HUES6 (cell line): ENCODE measurements at regions not wholly inside any gene's neighbourhood (a gene's known extent, or its start where the extent isn't known, plus 50 kb on each side); places are given as distances from the start of the nearest gene placed in this dataset.

ENCODE experiments used
- H3K27ac ChIP-seq: 2 replicates; pipeline ENCODE4 v1.7.0; 2013; ENCODE audit warnings: low read depth, mild to moderate bottlenecking, low read length, inconsistent platforms
- H3K27me3 ChIP-seq: 2 replicates; pipeline ENCODE4 v1.6.1; 2013; ENCODE audit warnings: low read length; ENCODE audit not compliant: control insufficient read depth, insufficient read depth
- H3K36me3 ChIP-seq: 2 replicates; pipeline ENCODE4 v1.6.1; 2013; ENCODE audit warnings: low read length; ENCODE audit not compliant: control insufficient read depth, insufficient read depth
- H3K4me1 ChIP-seq: 2 replicates; pipeline ENCODE4 v1.6.1; 2013; ENCODE audit warnings: low read length; ENCODE audit not compliant: control insufficient read depth, insufficient read depth
- H3K4me3 ChIP-seq: 2 replicates; pipeline ENCODE4 v1.5.1; 2013; ENCODE audit warnings: low read depth, low read length
- H3K9ac ChIP-seq: one replicate; pipeline ENCODE4 v1.6.1; 2013; ENCODE audit warnings: mild to moderate bottlenecking, low read length
- H3K9me3 ChIP-seq: 2 replicates; pipeline ENCODE4 v1.6.1; 2013; ENCODE audit warnings: low read depth, low read length; ENCODE audit not compliant: control insufficient read depth, insufficient read depth

DNA sequence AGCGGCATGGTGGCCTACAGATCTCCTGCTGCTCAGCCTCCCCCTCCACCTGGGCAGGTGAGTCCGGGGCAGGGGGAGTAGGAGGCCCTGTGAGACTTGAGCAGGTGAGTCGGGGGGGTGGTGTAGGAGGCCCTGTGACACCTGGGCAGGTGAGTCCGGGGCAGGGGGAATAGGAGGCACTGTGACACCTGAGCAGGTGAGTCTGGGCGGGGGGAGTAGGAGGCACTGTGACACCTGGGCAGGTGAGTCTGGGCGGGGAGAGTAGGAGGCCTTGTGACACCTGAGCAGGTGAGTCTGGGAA is 299.3 kb downstream of the BRD1 start:
- Histone ChIP-seq H3K9me3 (no peaks in the 10 kb centered on the region), H3K27ac (no peak overlapping the region), H3K4me1 (peaks cover 6% of the 10 kb centered on the region; the same call in 1 of the 2 replicates), H3K36me3 (no peaks in the 10 kb centered on the region), H3K9ac (no peak overlapping the region), H3K27me3 (no peaks in the 10 kb centered on the region), H3K4me3 (no peak overlapping the region)

- Histone ChIP-seq H3K27me3 (no peaks in the 10 kb centered on the region), H3K9me3 (no peaks in the 10 kb centered on the region), H3K9ac (no peak overlapping the region), H3K36me3 (no peaks in the 10 kb centered on the region), H3K27ac (no peak overlapping the region), H3K4me3 (no peak overlapping the region), H3K4me1 (peaks cover 6% of the 10 kb centered on the region; the same call in 1 of the 2 replicates)
Measured at GRCh38 chr22:49527611-49528419, 299.9 kb downstream of the BRD1 start.

GRCh38 chr22:49525801-49526535 is 301.7 kb downstream of the BRD1 start:
- no peak overlapping the region for H3K9ac ChIP-seq
- peaks cover 6% of the 10 kb centered on the region; the same call in 1 of the 2 replicates for H3K4me1 ChIP-seq
- no peaks in the 10 kb centered on the region for H3K36me3 ChIP-seq
- no peak overlapping the region for H3K4me3 ChIP-seq
- H3K27me3 ChIP-seq = no peaks in the 10 kb centered on the region
- no peaks in the 10 kb centered on the region for H3K9me3 ChIP-seq
- no peak overlapping the region for H3K27ac ChIP-seq

GRCh38 chr22:49525360-49525759 is 302.3 kb downstream of the BRD1 start:
- Histone ChIP-seq H3K36me3 (no peaks in the 10 kb centered on the region), H3K27me3 (no peaks in the 10 kb centered on the region), H3K9me3 (no peaks in the 10 kb centered on the region; the same call in 1 of the 2 replicates), H3K4me1 (peaks cover 6% of the 10 kb centered on the region; the same call in 1 of the 2 replicates), H3K27ac (no peak overlapping the region), H3K9ac (no peak overlapping the region), H3K4me3 (no peak overlapping the region)

DNA sequence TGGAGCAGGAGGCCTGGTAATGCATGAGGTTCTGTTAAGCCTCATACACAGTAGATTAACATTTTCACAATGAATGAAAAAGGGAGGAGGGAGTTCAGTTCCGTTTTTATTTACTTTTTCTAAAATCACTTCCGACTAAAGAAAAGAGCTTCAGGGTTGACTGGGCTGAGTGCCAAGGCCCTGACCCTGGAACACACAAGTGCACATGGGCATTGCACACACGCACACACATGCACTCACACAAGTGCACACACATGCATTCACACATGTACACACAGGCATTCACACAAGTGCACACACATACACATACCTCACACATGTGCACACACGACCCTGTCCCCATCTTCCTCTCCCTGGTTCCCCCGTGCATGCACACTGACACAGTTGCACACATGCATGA is 303.3 kb downstream of the BRD1 start:
- Histone ChIP-seq H3K27me3 (no peaks in the 10 kb centered on the region), H3K4me1 (peaks cover 6% of the 10 kb centered on the region; the same call in 1 of the 2 replicates), H3K27ac (no peak overlapping the region), H3K36me3 (no peaks in the 10 kb centered on the region), H3K9me3 (no peaks in the 10 kb centered on the region; the same call in 1 of the 2 replicates), H3K9ac (no peak overlapping the region), H3K4me3 (no peak overlapping the region)

DNA sequence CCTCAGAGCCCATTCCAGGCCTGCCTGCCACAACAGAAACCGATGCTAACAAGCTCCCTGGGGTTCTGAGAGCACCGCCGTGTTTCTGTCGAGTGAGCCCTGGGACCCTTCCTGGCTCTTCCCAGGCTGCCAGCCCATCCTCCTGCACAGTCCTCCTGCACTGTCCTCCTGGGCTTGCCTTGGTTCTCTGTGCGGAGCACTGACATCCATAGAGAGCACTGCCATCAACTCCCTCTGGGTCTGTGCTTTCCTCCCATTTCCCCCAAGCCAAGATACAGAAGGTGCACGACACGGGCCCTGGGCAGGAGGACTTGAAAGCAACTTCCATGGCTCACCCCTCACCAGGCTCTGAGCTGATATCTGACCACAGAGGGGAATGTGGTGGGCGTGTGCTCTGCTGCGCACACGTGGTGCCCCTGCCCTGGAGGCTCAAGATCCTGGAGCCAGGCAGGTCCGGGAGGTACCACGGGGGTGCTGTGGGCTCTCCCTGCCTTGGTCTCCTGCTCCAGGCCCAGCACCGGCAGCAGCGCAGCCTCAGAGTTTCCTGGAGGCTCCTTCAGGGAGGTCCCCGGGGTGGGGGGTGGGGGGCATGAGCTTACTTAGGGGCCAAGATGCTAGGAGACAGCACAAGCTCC is 304.2 kb downstream of the BRD1 start:
- Histone ChIP-seq H3K4me3 (no peak overlapping the region), H3K9me3 (no peaks in the 10 kb centered on the region; the same call in 1 of the 2 replicates), H3K4me1 (peaks cover 6% of the 10 kb centered on the region; the same call in 1 of the 2 replicates), H3K27ac (no peak overlapping the region), H3K27me3 (no peaks in the 10 kb centered on the region), H3K9ac (no peak overlapping the region), H3K36me3 (no peaks in the 10 kb centered on the region)

- Histone ChIP-seq H3K9me3 (no peaks in the 10 kb centered on the region; the same call in 1 of the 2 replicates), H3K27ac (no peak overlapping the region), H3K36me3 (no peaks in the 10 kb centered on the region), H3K27me3 (no peaks in the 10 kb centered on the region), H3K9ac (no peak overlapping the region), H3K4me1 (peaks cover under 1% of the 10 kb centered on the region; the same call in 1 of the 2 replicates), H3K4me3 (no peak overlapping the region)
Measured at GRCh38 chr22:49522582-49523373, 304.9 kb downstream of the BRD1 start.

- no peaks in the 10 kb centered on the region for H3K27me3 ChIP-seq
- H3K4me1 ChIP-seq = no peaks in the 10 kb centered on the region
- no peak overlapping the region for H3K9ac ChIP-seq
Measured at GRCh38 chr22:49521787-49522224, 305.9 kb downstream of the BRD1 start.

GRCh38 chr22:49519117-49519737 is 308.4 kb downstream of the BRD1 start:
- Histone ChIP-seq H3K4me1 (peaks cover 7% of the 10 kb centered on the region), H3K4me3 (no peak overlapping the region)

More at GRCh38 chr22:49521787-49522224, 305.9 kb downstream of the BRD1 start:
- no peaks in the 10 kb centered on the region for H3K36me3 ChIP-seq
- no peak overlapping the region for H3K27ac ChIP-seq
- no peak overlapping the region for H3K4me3 ChIP-seq
- no peaks in the 10 kb centered on the region; the same call in 1 of the 2 replicates for H3K9me3 ChIP-seq

DNA sequence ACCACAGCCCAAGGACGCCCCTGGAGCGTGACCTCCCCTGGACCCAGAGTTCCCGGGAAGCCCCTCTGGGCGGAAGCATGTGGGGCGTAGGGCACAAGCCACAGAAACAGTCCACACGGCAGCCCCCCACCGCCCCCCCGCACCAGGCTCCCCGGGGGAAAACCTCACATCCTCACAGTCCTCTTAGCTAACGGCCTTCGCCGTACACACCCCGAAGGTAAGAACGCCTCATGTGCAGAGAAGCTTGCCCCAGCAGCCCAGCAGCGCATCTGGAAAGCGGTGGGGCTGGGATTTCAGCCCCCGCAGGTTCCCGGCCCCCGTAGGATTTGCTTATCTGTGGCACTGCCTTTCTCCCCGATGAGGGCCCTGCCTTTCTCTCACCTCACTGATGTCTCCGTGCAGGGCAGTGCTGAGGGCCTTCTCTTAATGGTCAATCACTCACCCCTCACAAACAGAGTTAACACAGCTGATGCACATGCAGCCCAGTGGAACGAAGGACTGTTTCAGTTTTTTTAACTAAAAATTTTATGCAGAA is 309.2 kb downstream of the BRD1 start:
- H3K9me3 ChIP-seq = peaks cover 3% of the 10 kb centered on the region; the same call in 1 of the 2 replicates
- H3K4me1 ChIP-seq = peaks cover 14% of the 10 kb centered on the region
- no peak overlapping the region for H3K9ac ChIP-seq
- no peaks in the 10 kb centered on the region for H3K27me3 ChIP-seq
- H3K27ac ChIP-seq = no peak overlapping the region
- no peaks in the 10 kb centered on the region for H3K36me3 ChIP-seq
- H3K4me3 ChIP-seq = no peak overlapping the region

More at GRCh38 chr22:49519117-49519737, 308.4 kb downstream of the BRD1 start:
- H3K27me3 ChIP-seq = no peaks in the 10 kb centered on the region
- H3K36me3 ChIP-seq = no peaks in the 10 kb centered on the region
- no peak overlapping the region for H3K9ac ChIP-seq
- no peak overlapping the region for H3K27ac ChIP-seq
- H3K9me3 ChIP-seq = peaks cover 3% of the 10 kb centered on the region; the same call in 1 of the 2 replicates
